GM23338 (cell line): ENCODE measurements at regions not wholly inside any gene's neighbourhood (a gene's known extent, or its start where the extent isn't known, plus 50 kb on each side); places are given as distances from the start of the nearest gene placed in this dataset.

Source experiments
- ATAC-seq: fragments of 200-7000 bp; cut with Tn5 transposase; 3 replicates; pipeline ENCODE4 v1.9.1; 2020
- DNase-seq: peaks from one replicate; pipeline ENCODE4 v3.0.0-alpha.2; 2015; ENCODE audit warnings: low spot score
- H2AFZ ChIP-seq: fragments of 200-600 bp; sonication (generic); 2 replicates; pipeline ENCODE4 v1.8.0; 2016; ENCODE audit warnings: antibody characterized with exemption, mild to moderate bottlenecking, moderate library complexity
- H3F3A ChIP-seq: fragments of 200-600 bp; sonication (generic); replicated peaks from 2 replicates; pipeline ENCODE4 v1.8.0; 2017; ENCODE audit warnings: antibody characterized with exemption, mixed run types, low read depth
- H3K27ac ChIP-seq: fragments of 200-600 bp; sonication (generic); 2 replicates; pipeline ENCODE4 v1.6.1; 2016; ENCODE audit warnings: low read depth
- H3K27me3 ChIP-seq: fragments of 200-600 bp; sonication (generic); 2 replicates; pipeline ENCODE4 v1.8.0; 2016; ENCODE audit warnings: mild to moderate bottlenecking, mixed run types, moderate library complexity; ENCODE audit not compliant: insufficient read depth
- H3K36me3 ChIP-seq: fragments of 200-600 bp; sonication (generic); 2 replicates; pipeline ENCODE4 v1.8.0; 2016; ENCODE audit warnings: mild to moderate bottlenecking; ENCODE audit not compliant: insufficient read depth
- H3K4me1 ChIP-seq: fragments of 200-600 bp; sonication (generic); 2 replicates; pipeline ENCODE4 v1.8.0; 2016; ENCODE audit warnings: mild to moderate bottlenecking, moderate library complexity; ENCODE audit not compliant: insufficient read depth
- H3K4me2 ChIP-seq: fragments of 200-600 bp; sonication (generic); 2 replicates; pipeline ENCODE4 v1.7.1; 2017; ENCODE audit warnings: mixed run types
- H3K4me3 ChIP-seq: fragments of 200-600 bp; sonication (generic); 2 replicates; pipeline ENCODE4 v1.6.1; 2016; ENCODE audit warnings: mixed run types
- H3K79me2 ChIP-seq: fragments of 200-600 bp; sonication (generic); replicated peaks from 2 replicates; pipeline ENCODE4 v1.8.0; 2017; ENCODE audit warnings: mild to moderate bottlenecking; ENCODE audit not compliant: insufficient read depth
- H3K9me2 ChIP-seq: fragments of 200-600 bp; sonication (generic); 2 replicates; pipeline ENCODE4 v1.8.0; 2017; ENCODE audit not compliant: insufficient read depth
- H4K20me1 ChIP-seq: fragments of 200-600 bp; sonication (generic); replicated peaks from 2 replicates; pipeline ENCODE4 v1.8.0; 2017; ENCODE audit warnings: mild to moderate bottlenecking; ENCODE audit not compliant: insufficient read depth
- H3K27ac Mint-ChIP-seq: 2 replicates; pipeline ENCODE4 v1.8.0; 2020; ENCODE audit warnings: inconsistent platforms, mild to moderate bottlenecking, moderate library complexity, mixed read lengths
- H3K27me3 Mint-ChIP-seq: 3 replicates; pipeline ENCODE4 v1.8.0; 2022; ENCODE audit warnings: low read depth, mild to moderate bottlenecking, moderate library complexity, mixed read lengths, inconsistent platforms; ENCODE audit not compliant: insufficient read depth, poor library complexity
- H3K36me3 Mint-ChIP-seq: 3 replicates; pipeline ENCODE4 v1.8.0; 2021; ENCODE audit warnings: low read depth, mild to moderate bottlenecking, inconsistent platforms, moderate library complexity, mixed read lengths
- H3K4me1 Mint-ChIP-seq: 3 replicates; pipeline ENCODE4 v1.8.0; 2020; ENCODE audit warnings: mild to moderate bottlenecking, inconsistent platforms, mixed read lengths
- H3K4me3 Mint-ChIP-seq: 3 replicates; pipeline ENCODE4 v1.8.0; 2021; ENCODE audit warnings: moderate library complexity, mild to moderate bottlenecking, inconsistent platforms, mixed read lengths
- H3K9me3 Mint-ChIP-seq: 3 replicates; pipeline ENCODE4 v1.8.0; 2020; ENCODE audit warnings: moderate library complexity, mild to moderate bottlenecking, inconsistent platforms, mixed read lengths
- CREB1 ChIP-seq: fragments of 250-450 bp; sonication (Bioruptor Pico); IDR thresholded peaks from 2 replicates; pipeline ENCODE4 v1.5.0; 2020; ENCODE audit warnings: low read depth, mild to moderate bottlenecking, moderate library complexity
- CTCF ChIP-seq, 2 experiments: fragments of 200-600 bp in 1 of 2; sonication (generic) in 1 of 2; conservative IDR thresholded peaks; 2 replicates each; pipeline versions ENCODE4 v1.5.1 to v1.6.1; 2016 to 2017; ENCODE audit warnings: antibody characterized with exemption in 2 of 2, low read depth in 2 of 2, mild to moderate bottlenecking in 2 of 2, moderate library complexity in 1 of 2
- EZH2 ChIP-seq: fragments of 200-600 bp; sonication (generic); IDR thresholded peaks from one replicate; pipeline ENCODE4 v1.8.0; 2017; ENCODE audit warnings: antibody characterized with exemption, mild to moderate bottlenecking, low read depth; ENCODE audit not compliant: unreplicated experiment
- EZH2phosphoT487 ChIP-seq: fragments of 200-600 bp; sonication (generic); IDR thresholded peaks from one replicate; pipeline ENCODE4 v1.8.1; 2018; ENCODE audit warnings: antibody characterized with exemption; ENCODE audit not compliant: unreplicated experiment
- JUNB ChIP-seq: IDR thresholded peaks from one replicate; pipeline ENCODE4 v1.6.1; 2016; ENCODE audit warnings: antibody characterized with exemption; ENCODE audit not compliant: unreplicated experiment
- NANOG ChIP-seq: IDR thresholded peaks from 2 replicates; pipeline ENCODE4 v1.6.1; 2016; ENCODE audit warnings: antibody characterized with exemption, borderline replicate concordance
- POLR2AphosphoS5 ChIP-seq: IDR thresholded peaks from 2 replicates; pipeline ENCODE4 v1.6.1; 2016; ENCODE audit warnings: antibody characterized with exemption, low read depth
- ZNF114 ChIP-seq: fragments of 250-450 bp; sonication (Bioruptor Pico); IDR thresholded peaks from 2 replicates; pipeline ENCODE4 v1.5.0; 2020; ENCODE audit warnings: mild to moderate bottlenecking, moderate library complexity
- ZNF331 ChIP-seq: fragments of 250-450 bp; sonication (Bioruptor Pico); IDR thresholded peaks from 2 replicates; pipeline ENCODE4 v1.5.0; 2020; ENCODE audit warnings: low read depth, mild to moderate bottlenecking, moderate library complexity
- TF ChIP-seq, protein P1 (sequence below): IDR thresholded peaks from 2 replicates; pipeline ENCODE4 v1.6.1; 2016; ENCODE audit warnings: antibody characterized with exemption
- TF ChIP-seq, protein P2 (sequence below): IDR thresholded peaks from one replicate; pipeline ENCODE4 v1.6.1; 2018; ENCODE audit warnings: antibody characterized with exemption; ENCODE audit not compliant: unreplicated experiment

DNA sequence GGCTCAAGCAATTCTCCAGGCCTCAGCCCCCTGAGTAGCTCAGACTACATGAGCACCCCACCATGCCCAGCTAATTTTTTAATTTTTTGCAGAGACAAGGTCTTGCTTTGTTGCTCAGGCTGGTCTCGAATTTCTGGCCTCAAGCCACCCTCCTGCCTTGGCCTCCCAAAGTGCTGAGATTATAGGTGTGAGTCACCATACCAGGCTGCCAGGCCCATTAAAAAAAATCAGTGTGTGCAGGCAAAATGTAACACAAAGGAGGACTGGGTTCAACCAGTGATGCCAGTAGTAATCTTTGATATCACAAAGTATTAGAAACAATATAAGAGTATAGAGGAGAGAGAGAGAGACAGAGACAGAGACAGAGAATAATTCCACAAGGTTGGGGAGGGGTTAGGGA lies 322.7 kb downstream of the MSX2 start (continued):
- no peak for TF ChIP-seq CTCF (conservative IDR thresholded peaks at IDR 0.05; ENCODE audit: low read depth in 2 of 2)
- no peak for TF ChIP-seq NANOG

- H2AFZ ChIP-seq, result no peak overlapping the region
- H3K4me1 Mint-ChIP-seq, result no peaks in the 10 kb centered on the region
- no peak for TF ChIP-seq ZNF331 (CRISPR knock-in tag)
- no peak for TF ChIP-seq POLR2AphosphoS5
- TF ChIP-seq CREB1, result no peak
- TF ChIP-seq JUNB, result no peak
- TF ChIP-seq ZNF114 (CRISPR knock-in tag), result no peak
- TF ChIP-seq, protein P1, sequence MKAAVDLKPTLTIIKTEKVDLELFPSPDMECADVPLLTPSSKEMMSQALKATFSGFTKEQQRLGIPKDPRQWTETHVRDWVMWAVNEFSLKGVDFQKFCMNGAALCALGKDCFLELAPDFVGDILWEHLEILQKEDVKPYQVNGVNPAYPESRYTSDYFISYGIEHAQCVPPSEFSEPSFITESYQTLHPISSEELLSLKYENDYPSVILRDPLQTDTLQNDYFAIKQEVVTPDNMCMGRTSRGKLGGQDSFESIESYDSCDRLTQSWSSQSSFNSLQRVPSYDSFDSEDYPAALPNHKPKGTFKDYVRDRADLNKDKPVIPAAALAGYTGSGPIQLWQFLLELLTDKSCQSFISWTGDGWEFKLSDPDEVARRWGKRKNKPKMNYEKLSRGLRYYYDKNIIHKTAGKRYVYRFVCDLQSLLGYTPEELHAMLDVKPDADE, result no peak
- TF ChIP-seq EZH2, result no peak
- TF ChIP-seq, protein P2, sequence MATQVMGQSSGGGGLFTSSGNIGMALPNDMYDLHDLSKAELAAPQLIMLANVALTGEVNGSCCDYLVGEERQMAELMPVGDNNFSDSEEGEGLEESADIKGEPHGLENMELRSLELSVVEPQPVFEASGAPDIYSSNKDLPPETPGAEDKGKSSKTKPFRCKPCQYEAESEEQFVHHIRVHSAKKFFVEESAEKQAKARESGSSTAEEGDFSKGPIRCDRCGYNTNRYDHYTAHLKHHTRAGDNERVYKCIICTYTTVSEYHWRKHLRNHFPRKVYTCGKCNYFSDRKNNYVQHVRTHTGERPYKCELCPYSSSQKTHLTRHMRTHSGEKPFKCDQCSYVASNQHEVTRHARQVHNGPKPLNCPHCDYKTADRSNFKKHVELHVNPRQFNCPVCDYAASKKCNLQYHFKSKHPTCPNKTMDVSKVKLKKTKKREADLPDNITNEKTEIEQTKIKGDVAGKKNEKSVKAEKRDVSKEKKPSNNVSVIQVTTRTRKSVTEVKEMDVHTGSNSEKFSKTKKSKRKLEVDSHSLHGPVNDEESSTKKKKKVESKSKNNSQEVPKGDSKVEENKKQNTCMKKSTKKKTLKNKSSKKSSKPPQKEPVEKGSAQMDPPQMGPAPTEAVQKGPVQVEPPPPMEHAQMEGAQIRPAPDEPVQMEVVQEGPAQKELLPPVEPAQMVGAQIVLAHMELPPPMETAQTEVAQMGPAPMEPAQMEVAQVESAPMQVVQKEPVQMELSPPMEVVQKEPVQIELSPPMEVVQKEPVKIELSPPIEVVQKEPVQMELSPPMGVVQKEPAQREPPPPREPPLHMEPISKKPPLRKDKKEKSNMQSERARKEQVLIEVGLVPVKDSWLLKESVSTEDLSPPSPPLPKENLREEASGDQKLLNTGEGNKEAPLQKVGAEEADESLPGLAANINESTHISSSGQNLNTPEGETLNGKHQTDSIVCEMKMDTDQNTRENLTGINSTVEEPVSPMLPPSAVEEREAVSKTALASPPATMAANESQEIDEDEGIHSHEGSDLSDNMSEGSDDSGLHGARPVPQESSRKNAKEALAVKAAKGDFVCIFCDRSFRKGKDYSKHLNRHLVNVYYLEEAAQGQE, result no peak
- no peak for TF ChIP-seq CTCF (conservative IDR thresholded peaks at IDR 0.05; ENCODE audit: low read depth in 2 of 2)
- TF ChIP-seq EZH2phosphoT487, result no peak
Measured at GRCh38 chr5:175045820-175046219, 321.4 kb downstream of the MSX2 start.

More at GRCh38 chr5:175045820-175046219, 321.4 kb downstream of the MSX2 start:
- no peaks in the 10 kb centered on the region for H3K36me3 ChIP-seq
- no peaks in the 10 kb centered on the region for H3K36me3 Mint-ChIP-seq
- no peak overlapping the region for H3K27ac ChIP-seq
- H3K9me3 Mint-ChIP-seq, result no peaks in the 10 kb centered on the region
- H3K4me1 ChIP-seq, result no peaks in the 10 kb centered on the region
- H3K4me3 Mint-ChIP-seq, result no peak overlapping the region
- no peak overlapping the region for H3K4me3 ChIP-seq
- no peaks in the 10 kb centered on the region for H3K27me3 ChIP-seq
- DNase-seq, result no peak
- H3K79me2 ChIP-seq, result no peaks in the 10 kb centered on the region
- ATAC-seq, result no peak
- no peaks in the 10 kb centered on the region for H4K20me1 ChIP-seq
- H3K9me2 ChIP-seq, result peaks cover 6% of the 10 kb centered on the region
- no peaks in the 10 kb centered on the region for H3K27me3 Mint-ChIP-seq
- no peaks in the 10 kb centered on the region for H3F3A ChIP-seq
- no peak overlapping the region for H3K4me2 ChIP-seq
- no peak overlapping the region for H3K27ac Mint-ChIP-seq
